ENCODE measurements at regions not wholly inside any gene's neighbourhood (a gene's known extent, or its start where the extent isn't known, plus 50 kb on each side); places are given as distances from the start of the nearest gene placed in this dataset.
"Not testable (repeated sequence)": the region's sequence is repeated elsewhere in the genome, so short reads cannot be mapped to it uniquely, and the experiment has no call there.

DNA sequence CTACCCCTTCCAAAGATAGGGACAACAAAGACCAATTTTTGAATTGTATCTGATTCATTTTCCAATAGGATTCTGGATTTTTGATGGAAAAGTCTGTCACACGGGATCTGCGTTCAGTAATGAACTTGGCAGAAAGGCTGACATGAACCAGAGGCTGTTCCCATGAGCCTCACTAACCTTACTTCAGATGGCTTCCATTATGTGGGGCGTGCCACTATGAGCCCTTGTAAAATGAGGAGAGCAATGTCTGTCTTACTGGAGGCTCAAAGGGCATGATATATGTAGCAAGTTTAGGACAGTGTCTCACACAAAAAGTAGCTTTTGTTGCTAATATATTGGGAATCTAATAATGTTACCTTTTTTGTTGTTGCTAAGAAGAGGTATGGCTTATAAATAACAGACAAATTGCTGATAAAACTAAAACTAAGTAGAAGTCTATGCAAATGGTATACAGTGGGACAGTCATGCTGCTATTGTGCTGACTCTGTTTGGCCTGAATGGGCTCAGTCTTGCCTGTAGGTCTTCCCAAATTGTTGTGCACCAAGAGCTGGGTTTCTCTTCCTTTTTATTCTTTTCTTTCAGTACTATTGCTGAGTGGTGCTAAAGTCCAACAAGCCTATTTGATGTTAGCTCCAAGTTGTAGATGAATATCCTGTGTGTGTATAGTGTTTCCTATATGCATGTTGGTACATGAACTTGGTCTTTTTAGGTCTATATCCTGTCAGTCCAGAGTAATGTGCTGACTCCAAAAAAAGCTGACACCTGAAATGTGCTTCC lies 132.1 kb downstream of the SPRY1 start:
- H3K4me1 ChIP-seq (ENCODE audit: insufficient read depth, low read length), result no peaks in the 10 kb centered on the region
- no peak overlapping the region for H2AFZ ChIP-seq (ENCODE audit: low read depth, low read length)
- H3K36me3 ChIP-seq (ENCODE audit: insufficient read depth, low read length), result no peaks in the 10 kb centered on the region
- peaks cover 4% of the 10 kb centered on the region for H3K9me3 ChIP-seq (ENCODE audit: low read length)
- no peak overlapping the region for H3K4me3 ChIP-seq (ENCODE audit: low read length)
- no peaks in the 10 kb centered on the region for H3K27me3 ChIP-seq (ENCODE audit: insufficient read depth, low read length)

GRCh38 chr4:123529278-123529568 lies 132.6 kb downstream of the SPRY1 start:
- H3K36me3 ChIP-seq (ENCODE audit: insufficient read depth, low read length), result no peaks in the 10 kb centered on the region
- no peaks in the 10 kb centered on the region for H3K4me1 ChIP-seq (ENCODE audit: insufficient read depth, low read length)
- H3K4me3 ChIP-seq (ENCODE audit: low read length), result no peak overlapping the region
- H2AFZ ChIP-seq (ENCODE audit: low read depth, low read length), result no peak overlapping the region
- H3K9me3 ChIP-seq (ENCODE audit: low read length), result peaks cover 4% of the 10 kb centered on the region
- no peaks in the 10 kb centered on the region for H3K27me3 ChIP-seq (ENCODE audit: insufficient read depth, low read length)

- Histone ChIP-seq H3K27me3 (ENCODE audit: insufficient read depth, low read length) (no peaks in the 10 kb centered on the region), H3K4me3 (ENCODE audit: low read length) (no peak overlapping the region), H2AFZ (ENCODE audit: low read depth, low read length) (no peak overlapping the region), H3K9me3 (ENCODE audit: low read length) (peaks cover 4% of the 10 kb centered on the region), H3K36me3 (ENCODE audit: insufficient read depth, low read length) (no peaks in the 10 kb centered on the region), H3K4me1 (ENCODE audit: insufficient read depth, low read length) (no peaks in the 10 kb centered on the region)
These were observed 133.8 kb downstream of the SPRY1 start for GRCh38 chr4:123530357-123530756.

GRCh38 chr4:123535037-123535748 lies 138.6 kb downstream of the SPRY1 start:
- H3K4me3 ChIP-seq (ENCODE audit: low read length), result no peak overlapping the region
- no peak overlapping the region for H2AFZ ChIP-seq (ENCODE audit: low read depth, low read length)
- H3K27me3 ChIP-seq (ENCODE audit: insufficient read depth, low read length), result no peaks in the 10 kb centered on the region
- peaks cover 4% of the 10 kb centered on the region for H3K9me3 ChIP-seq (ENCODE audit: low read length)
- no peaks in the 10 kb centered on the region for H3K36me3 ChIP-seq (ENCODE audit: insufficient read depth, low read length)
- no peaks in the 10 kb centered on the region for H3K4me1 ChIP-seq (ENCODE audit: insufficient read depth, low read length)

DNA sequence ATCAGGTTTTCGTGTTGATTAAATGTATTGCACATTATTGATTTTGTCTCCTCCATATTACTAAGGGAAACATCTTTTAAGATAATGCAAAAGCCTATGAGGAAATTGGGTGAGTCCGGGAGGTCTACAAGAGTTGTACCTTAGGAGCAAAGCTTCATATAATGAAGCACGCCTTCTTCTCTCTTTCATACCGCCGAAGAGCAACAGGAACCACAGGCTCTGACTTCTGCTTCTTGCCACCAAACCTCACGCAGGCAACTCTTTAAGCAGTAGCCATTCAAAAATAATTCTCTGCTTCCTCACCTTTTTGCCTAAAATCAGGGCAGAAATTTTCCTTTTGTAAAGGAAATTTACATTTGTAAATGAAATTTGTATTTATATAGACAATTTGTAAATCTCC lies 139.6 kb downstream of the SPRY1 start:
- H3K4me1 ChIP-seq (ENCODE audit: insufficient read depth, low read length), result no peaks in the 10 kb centered on the region
- H3K9me3 ChIP-seq (ENCODE audit: low read length), result peaks cover 4% of the 10 kb centered on the region
- H2AFZ ChIP-seq (ENCODE audit: low read depth, low read length), result no peak overlapping the region
- H3K27me3 ChIP-seq (ENCODE audit: insufficient read depth, low read length), result no peaks in the 10 kb centered on the region
- no peak overlapping the region for H3K4me3 ChIP-seq (ENCODE audit: low read length)
- no peaks in the 10 kb centered on the region for H3K36me3 ChIP-seq (ENCODE audit: insufficient read depth, low read length)

- H3K36me3 ChIP-seq (ENCODE audit: insufficient read depth, low read length); H2AFZ ChIP-seq (ENCODE audit: low read depth, low read length); H3K9me3 ChIP-seq (ENCODE audit: low read length); H3K27me3 ChIP-seq (ENCODE audit: insufficient read depth, low read length); H3K4me1 ChIP-seq (ENCODE audit: insufficient read depth, low read length); H3K4me3 ChIP-seq (ENCODE audit: low read length): not testable (repeated sequence)
These were observed 141.4 kb downstream of the SPRY1 start for GRCh38 chr4:123537906-123538402.

DNA sequence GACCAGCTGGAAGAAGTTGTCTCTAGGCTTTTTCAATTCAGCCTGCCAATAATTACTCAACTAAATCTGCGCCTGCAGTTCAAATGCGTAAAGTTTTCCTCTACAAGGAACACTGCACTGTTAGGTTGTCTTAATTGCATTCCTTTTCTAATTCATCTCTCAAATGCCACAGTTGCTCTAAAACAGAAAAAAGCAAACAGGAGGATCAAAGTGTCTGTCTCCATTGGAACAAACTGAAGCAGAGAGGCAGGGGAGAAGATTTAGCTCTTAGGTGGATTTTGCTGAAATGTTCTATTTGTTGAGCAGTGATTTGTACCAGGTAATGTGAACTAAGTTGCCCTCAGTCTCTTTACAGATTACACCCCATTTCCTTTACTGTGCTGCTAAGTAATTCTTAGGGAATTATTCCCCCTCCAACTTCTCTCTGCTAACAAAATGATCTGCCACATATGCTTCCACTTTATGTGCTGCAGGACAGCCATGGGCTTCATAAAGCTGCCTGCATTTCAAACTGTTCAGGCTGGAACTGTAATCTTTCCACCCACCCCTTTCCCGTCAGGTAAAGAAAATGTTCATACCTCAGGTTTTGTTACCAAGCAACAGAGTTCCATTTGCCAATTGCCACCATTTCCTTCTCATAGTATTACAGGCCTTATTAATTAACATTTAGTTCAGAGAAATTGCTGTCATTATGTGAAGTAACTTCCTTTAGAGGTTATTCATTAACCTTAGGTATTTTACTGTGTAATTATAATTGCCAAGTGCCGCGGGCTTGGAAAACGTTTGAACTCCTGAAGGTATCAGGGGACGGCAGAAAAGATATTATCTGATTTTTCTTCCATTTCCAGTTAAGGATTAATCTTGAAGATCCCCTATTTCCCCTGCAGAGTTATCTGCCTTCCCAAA lies 149.3 kb downstream of the SPRY1 start:
- peaks cover 2% of the 10 kb centered on the region for H3K9me3 ChIP-seq (ENCODE audit: low read length)
- no peaks in the 10 kb centered on the region for H3K36me3 ChIP-seq (ENCODE audit: insufficient read depth, low read length)
- H3K27me3 ChIP-seq (ENCODE audit: insufficient read depth, low read length), result no peaks in the 10 kb centered on the region
- no peak overlapping the region for H3K4me3 ChIP-seq (ENCODE audit: low read length)
- H3K4me1 ChIP-seq (ENCODE audit: insufficient read depth, low read length), result no peaks in the 10 kb centered on the region
- H2AFZ ChIP-seq (ENCODE audit: low read depth, low read length), result no peak overlapping the region

GRCh38 chr4:123546573-123547060 lies 150.0 kb downstream of the SPRY1 start:
- no peaks in the 10 kb centered on the region for H3K36me3 ChIP-seq (ENCODE audit: insufficient read depth, low read length)
- H2AFZ ChIP-seq (ENCODE audit: low read depth, low read length), result no peak overlapping the region
- no peaks in the 10 kb centered on the region for H3K4me1 ChIP-seq (ENCODE audit: insufficient read depth, low read length)
- H3K9me3 ChIP-seq (ENCODE audit: low read length), result peaks cover 2% of the 10 kb centered on the region
- H3K27me3 ChIP-seq (ENCODE audit: insufficient read depth, low read length), result no peaks in the 10 kb centered on the region
- H3K4me3 ChIP-seq (ENCODE audit: low read length), result no peak overlapping the region

- H3K27me3 ChIP-seq (ENCODE audit: insufficient read depth, low read length), result no peaks in the 10 kb centered on the region
- no peaks in the 10 kb centered on the region for H3K36me3 ChIP-seq (ENCODE audit: insufficient read depth, low read length)
- peaks cover 2% of the 10 kb centered on the region for H3K9me3 ChIP-seq (ENCODE audit: low read length)
- H2AFZ ChIP-seq (ENCODE audit: low read depth, low read length), result no peak overlapping the region
- no peak overlapping the region for H3K4me3 ChIP-seq (ENCODE audit: low read length)
- no peaks in the 10 kb centered on the region for H3K4me1 ChIP-seq (ENCODE audit: insufficient read depth, low read length)
These were observed 150.9 kb downstream of the SPRY1 start for GRCh38 chr4:123547216-123548165.

DNA sequence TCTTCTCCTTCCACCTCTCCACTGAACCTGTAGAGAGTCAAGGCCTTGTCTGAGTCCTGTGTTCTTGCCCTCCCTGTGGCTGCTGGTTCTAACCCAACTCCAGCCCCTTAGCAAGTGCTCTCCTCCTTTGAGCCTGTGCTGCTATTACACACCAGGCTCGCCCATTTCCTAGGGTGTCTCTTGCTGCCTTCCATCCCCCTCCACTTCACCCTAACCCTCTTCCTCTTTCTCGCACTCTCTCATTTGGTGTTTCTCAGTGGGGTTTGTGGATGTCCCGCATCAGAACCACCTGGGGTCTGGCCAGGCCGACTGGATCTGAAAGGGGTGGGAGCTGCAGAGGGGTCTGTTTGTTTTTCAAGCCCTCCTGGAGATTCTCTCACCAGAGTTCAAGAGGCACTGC lies 156.7 kb downstream of the SPRY1 start:
- Histone ChIP-seq H3K36me3 (ENCODE audit: insufficient read depth, low read length) (no peaks in the 10 kb centered on the region), H3K9me3 (ENCODE audit: low read length) (peaks cover 2% of the 10 kb centered on the region), H3K4me3 (ENCODE audit: low read length) (no peak overlapping the region), H3K4me1 (ENCODE audit: insufficient read depth, low read length) (peaks cover 17% of the 10 kb centered on the region), H2AFZ (ENCODE audit: low read depth, low read length) (no peak overlapping the region), H3K27me3 (ENCODE audit: insufficient read depth, low read length) (no peaks in the 10 kb centered on the region)

DNA sequence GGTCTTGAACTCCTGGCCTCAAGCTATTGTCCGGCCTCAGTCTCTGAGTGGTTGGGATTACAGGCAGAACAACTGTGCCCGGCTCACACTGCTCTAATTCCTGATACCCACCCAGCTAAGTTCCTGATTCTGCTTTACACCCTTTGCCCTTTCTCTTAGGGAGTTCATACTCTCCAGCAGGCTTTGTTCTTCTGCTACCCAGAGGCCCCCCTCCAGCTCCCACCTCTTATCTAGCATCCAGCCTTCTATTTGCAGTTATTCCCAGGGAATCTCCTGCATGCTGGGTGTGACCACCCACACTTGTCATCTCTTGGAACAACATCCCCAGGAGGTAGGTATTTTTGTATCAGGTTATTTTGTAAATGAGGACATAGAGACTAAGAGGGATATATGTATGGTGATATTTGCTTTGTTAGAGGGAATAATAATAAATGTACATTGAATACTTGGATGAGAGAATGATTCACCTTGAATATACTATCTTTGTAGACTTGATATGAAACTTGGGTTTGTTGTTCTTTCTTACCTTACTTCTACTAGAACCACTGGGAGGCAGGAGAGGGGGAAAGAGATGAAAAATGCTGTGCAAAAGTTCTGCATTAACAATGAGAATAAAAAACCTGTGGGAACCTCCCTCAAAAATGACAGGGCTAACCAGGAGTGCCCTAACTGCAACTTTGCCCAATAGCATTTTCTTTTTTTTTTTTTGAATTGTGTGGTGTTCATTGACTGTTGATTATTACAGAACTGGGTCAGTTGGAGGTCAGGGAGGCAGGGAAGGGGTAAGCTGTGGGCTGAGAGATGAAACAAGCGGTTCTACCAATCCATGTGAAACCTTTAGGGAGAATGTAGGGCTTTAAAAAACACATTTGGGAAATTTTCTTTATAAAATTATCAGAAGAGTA lies 157.4 kb downstream of the SPRY1 start:
- Histone ChIP-seq H3K9me3 (ENCODE audit: low read length) (peaks cover 2% of the 10 kb centered on the region), H3K36me3 (ENCODE audit: insufficient read depth, low read length) (no peaks in the 10 kb centered on the region), H3K4me3 (ENCODE audit: low read length) (no peak overlapping the region), H3K4me1 (ENCODE audit: insufficient read depth, low read length) (peaks cover 17% of the 10 kb centered on the region), H3K27me3 (ENCODE audit: insufficient read depth, low read length) (no peaks in the 10 kb centered on the region), H2AFZ (ENCODE audit: low read depth, low read length) (no peak overlapping the region)

All from neuron (in vitro differentiated cells).